Psoas muscle (tissue), 7 donors: ENCODE measurements at regions not wholly inside any gene's neighbourhood (a gene's known extent, or its start where the extent isn't known, plus 50 kb on each side); places are given as distances from the start of the nearest gene placed in this dataset.

Experiments used
- ATAC-seq, 4 donors: fragments of 200-7000 bp; cut with Tn5 transposase; one replicate each; pipeline ENCODE4 v1.9.1; 2020; ENCODE audit warnings: moderate library complexity in 3 of 4, mild to moderate bottlenecking in 2 of 4
- DNase-seq, 2 donors: peaks; one replicate each; pipeline ENCODE4 v3.0.0-alpha.2; 2020
- H3K27ac ChIP-seq: fragments of 200-600 bp; one replicate; pipeline ENCODE4 v1.8.0; 2022
- H3K27me3 ChIP-seq, 3 donors: fragments of 200-600 bp in 1 of 3; one replicate each; pipeline versions ENCODE4 v1.6.1 to v1.8.0; 2013 to 2022; ENCODE audit warnings: low read length in 2 of 3, mild to moderate bottlenecking in 2 of 3, moderate library complexity in 1 of 3; ENCODE audit not compliant: insufficient read depth in 3 of 3
- H3K36me3 ChIP-seq, 2 donors: fragments of 200-600 bp in 1 of 2; one replicate each; pipeline versions ENCODE4 v1.6.1 to v1.8.0; 2013 to 2022; ENCODE audit warnings: low read depth in 1 of 2, mild to moderate bottlenecking in 1 of 2, moderate library complexity in 1 of 2; ENCODE audit not compliant: insufficient read depth in 1 of 2
- H3K4me1 ChIP-seq: fragments of 200-600 bp; one replicate; pipeline ENCODE4 v1.8.0; 2022
- H3K4me3 ChIP-seq: fragments of 200-600 bp; one replicate; pipeline ENCODE4 v1.8.0; 2022; ENCODE audit warnings: mild to moderate bottlenecking
- H3K9me3 ChIP-seq: fragments of 200-600 bp; one replicate; pipeline ENCODE4 v1.8.0; 2022
- WGBS, 3 donors: extraction: QIAGEN DNeasy Blood & Tissue Kit; methylation state at CpG; one replicate each; pipeline versions ENCODE4 v1.1.6 to v1.1.7; 2013; 5-methylcytosine and 5-hydroxymethylcytosine counted together
- intact Hi-C, 2 donors: fragments of 100-400 bp; cut with DNase I; formaldehyde crosslinking; loops; one replicate each; pipeline versions ENCODE4 v1.11.0 to v1.14.2; 2022
- TF ChIP-seq, protein P1 (sequence below): fragments of 200-600 bp; IDR thresholded peaks from one replicate; pipeline ENCODE4 v1.8.0; 2022; ENCODE audit warnings: antibody characterized with exemption
- donor health status: healthy with polysubstance abuse.
- donor health status: DM: no; HTN: no; CAD: no; lungs with moderate emphysema.
- donor health status: Bipolar disorder and iron deficiency.
- donor health status: healthy.
- donor health status: DM: yes; HTN: yes; CAD: no.
- donor health status: DM: no; HTN: no; CAD: no.
- donor health status: DM: yes; HTN: yes; CAD: no.

DNA sequence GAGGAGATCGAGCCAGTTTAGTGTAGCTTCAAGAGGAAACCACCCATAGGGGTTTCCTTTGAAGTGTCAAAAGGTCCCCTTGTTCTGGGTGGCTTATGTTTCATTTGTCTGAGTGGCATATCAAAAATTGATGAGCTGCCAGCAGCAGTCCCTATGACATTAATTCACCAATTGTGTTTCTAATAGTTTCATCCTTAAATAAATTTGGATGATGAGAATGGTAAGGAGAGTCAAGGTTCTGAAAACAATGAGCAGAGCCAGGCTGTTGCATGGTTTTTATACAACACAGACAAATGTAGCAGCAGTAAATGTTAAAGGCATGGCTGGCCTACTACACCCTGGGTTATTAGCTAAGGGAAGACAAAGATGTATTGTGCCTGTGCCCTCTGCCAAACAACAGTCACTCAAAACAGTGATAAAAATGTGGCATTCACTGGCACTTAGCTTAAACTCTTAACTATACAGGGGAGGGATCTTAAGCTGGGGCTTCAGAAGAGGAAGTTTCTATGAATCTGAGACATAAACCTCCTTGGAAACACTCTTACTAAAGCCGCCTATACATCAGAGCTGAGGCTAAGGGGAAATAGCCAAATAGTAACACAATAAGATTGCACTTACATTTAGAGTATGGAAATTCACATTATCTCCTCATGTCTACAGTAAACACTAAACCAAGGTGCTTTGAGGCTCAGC is 200.5 kb downstream of the POU4F1 start:
- H3K9me3 ChIP-seq: no peaks in the 10 kb centered on the region
- no peaks in the 10 kb centered on the region for H3K36me3 ChIP-seq
- H3K27ac ChIP-seq: no peak overlapping the region
- H3K4me3 ChIP-seq: no peak overlapping the region
- TF ChIP-seq, protein P1, sequence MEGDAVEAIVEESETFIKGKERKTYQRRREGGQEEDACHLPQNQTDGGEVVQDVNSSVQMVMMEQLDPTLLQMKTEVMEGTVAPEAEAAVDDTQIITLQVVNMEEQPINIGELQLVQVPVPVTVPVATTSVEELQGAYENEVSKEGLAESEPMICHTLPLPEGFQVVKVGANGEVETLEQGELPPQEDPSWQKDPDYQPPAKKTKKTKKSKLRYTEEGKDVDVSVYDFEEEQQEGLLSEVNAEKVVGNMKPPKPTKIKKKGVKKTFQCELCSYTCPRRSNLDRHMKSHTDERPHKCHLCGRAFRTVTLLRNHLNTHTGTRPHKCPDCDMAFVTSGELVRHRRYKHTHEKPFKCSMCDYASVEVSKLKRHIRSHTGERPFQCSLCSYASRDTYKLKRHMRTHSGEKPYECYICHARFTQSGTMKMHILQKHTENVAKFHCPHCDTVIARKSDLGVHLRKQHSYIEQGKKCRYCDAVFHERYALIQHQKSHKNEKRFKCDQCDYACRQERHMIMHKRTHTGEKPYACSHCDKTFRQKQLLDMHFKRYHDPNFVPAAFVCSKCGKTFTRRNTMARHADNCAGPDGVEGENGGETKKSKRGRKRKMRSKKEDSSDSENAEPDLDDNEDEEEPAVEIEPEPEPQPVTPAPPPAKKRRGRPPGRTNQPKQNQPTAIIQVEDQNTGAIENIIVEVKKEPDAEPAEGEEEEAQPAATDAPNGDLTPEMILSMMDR: no peak
- H3K27me3 ChIP-seq: no peaks in the 10 kb centered on the region
- ATAC-seq (no peak), DNase-seq (no peak)
- 48 to 53% (median 51%) methylated on average over 2 of the region's 2 CpGs for WGBS, 3 donors
- intact Hi-C loops: no loop called here
- H3K4me1 ChIP-seq: no peaks in the 10 kb centered on the region

DNA sequence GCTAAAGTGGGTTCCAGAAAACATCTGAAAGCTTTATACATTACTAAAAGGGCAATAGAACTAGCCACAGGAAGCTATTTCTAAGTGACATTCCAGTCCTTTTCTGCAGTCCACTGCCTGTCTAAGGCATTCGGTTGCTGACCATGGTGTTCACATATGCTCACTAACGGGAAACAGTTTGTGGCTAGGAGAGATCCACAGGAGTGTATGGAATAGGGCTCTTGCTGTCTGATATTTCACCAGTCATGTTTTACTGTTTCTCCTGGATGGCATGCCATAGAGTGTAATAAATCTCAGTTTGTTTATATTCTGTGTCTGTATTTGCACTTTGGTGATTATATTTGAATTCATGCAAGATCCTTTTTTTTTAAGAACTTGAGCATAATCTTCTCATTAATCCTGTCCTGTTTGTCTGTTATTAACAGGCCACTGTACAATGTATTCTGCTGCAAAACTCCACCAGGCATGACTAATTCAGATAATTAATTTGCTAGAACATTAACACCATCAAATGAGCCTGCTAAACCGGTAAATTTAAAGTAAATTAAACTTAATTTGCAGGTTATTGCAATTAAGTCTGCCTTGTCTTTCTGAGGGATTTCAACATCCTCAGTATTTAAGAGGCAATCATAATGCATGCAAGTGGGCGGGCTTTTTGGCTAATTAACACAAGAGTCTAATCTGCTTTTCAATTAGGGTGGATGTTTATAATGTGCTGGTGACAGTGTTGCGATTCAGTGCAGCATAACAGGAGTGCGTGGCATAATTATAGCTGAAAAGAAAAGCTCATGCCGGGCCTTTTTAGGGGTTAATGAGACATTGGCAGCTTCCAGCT is 201.3 kb downstream of the POU4F1 start:
- 65 to 71% (median 69%) methylated on average over 7 of the region's 7 CpGs for WGBS, 3 donors
- Histone ChIP-seq H3K27ac (no peak overlapping the region), H3K4me1 (no peaks in the 10 kb centered on the region), H3K36me3 (no peaks in the 10 kb centered on the region), H3K4me3 (no peak overlapping the region), H3K27me3 (no peaks in the 10 kb centered on the region), H3K9me3 (no peaks in the 10 kb centered on the region)
- intact Hi-C loops: no loop called here
- DNase-seq (no peak), ATAC-seq (no peak)
- TF ChIP-seq, protein P1: no peak

DNA sequence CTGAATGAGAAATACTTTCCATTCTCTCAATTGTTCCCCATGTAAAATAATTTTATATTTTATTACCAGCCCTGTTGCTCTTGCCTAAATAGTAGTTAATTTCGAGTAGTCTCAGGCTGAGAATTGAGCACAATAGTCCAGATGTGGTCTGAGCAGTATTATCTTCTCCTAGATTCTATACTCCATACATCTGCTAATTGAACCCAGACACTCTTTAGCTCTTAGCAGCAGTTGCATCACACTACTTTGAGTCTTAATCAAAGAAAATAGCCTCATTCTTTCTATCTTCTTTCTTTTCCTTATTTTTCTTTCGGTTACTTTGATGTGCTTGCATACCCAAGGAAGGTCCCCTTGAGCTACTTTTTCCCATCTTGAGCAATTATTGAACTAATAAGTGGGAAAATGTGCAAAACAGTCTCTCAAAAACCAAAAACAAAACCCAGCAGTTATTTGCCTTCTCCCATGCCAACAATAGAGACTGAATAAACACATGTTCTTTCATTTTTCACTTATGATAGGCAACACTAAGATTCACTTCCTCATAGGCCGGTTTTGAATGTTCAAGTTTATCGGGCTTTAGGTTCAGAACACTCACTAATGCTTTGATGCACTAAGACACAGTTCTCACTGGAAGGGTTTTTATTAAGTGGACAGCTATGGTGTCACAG is 204.5 kb downstream of the POU4F1 start:
- Histone ChIP-seq H3K9me3 (no peaks in the 10 kb centered on the region), H3K36me3 (no peaks in the 10 kb centered on the region), H3K4me3 (no peak overlapping the region), H3K27me3 (no peaks in the 10 kb centered on the region), H3K4me1 (no peaks in the 10 kb centered on the region), H3K27ac (no peak overlapping the region)
- DNase-seq (no peak), ATAC-seq (no peak)
- WGBS, 3 donors: 74 to 80% (median 76%) methylated on average over 4 of the region's 4 CpGs
- TF ChIP-seq, protein P1: no peak
- intact Hi-C loops: no loop called here

DNA sequence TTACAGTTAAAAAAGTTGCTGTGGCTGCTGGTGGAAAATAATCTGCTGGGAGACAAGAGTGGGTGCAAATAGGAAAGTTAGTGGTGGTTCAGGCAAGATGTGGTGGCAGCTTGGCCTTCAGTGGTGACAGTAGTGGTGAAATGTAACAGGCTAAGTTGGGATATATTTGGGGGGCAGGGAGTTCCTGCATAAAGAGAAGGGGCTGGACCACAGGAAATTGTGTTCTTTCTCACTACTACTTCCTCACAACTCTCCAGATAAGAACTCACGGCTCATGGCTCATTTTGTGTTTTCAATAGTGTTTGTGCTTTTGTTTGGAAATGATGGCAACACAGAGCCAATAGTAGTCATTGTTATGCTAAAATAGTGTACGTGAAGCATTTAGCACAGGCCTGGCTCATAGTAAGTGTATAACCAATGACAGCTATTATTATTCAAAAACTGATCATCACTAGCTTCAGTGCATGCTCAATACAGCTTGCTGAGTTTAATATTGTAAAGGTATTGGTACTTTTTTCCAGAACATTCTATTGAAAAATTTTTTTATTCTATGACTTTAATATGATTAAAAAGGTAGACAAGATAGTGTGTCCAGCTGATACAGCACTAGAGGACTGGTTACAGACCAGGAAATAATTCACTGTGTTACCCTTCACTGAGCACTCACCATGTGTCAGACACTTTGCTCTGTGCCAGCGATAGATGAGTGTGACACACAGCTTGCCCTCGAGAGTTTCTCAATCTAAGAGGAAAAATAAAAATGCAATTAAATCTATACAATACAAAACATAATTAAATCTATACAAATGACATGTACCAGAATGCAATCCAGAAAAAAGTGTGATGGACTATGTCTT is 209.8 kb downstream of the POU4F1 start:
- Histone ChIP-seq H3K27me3 (no peaks in the 10 kb centered on the region), H3K9me3 (no peaks in the 10 kb centered on the region), H3K4me1 (no peaks in the 10 kb centered on the region), H3K36me3 (no peaks in the 10 kb centered on the region), H3K4me3 (no peak overlapping the region), H3K27ac (no peak overlapping the region)
- DNase-seq (no peak), ATAC-seq (no peak)
- intact Hi-C loops: no loop called here
- 52 to 61% (median 58%) methylated on average over 4 of the region's 4 CpGs for WGBS, 3 donors
- TF ChIP-seq, protein P1: no peak
